Mammary epithelial cell (primary cell): ENCODE measurements at regions not wholly inside any gene's neighbourhood (a gene's known extent, or its start where the extent isn't known, plus 50 kb on each side); places are given as distances from the start of the nearest gene placed in this dataset.

Experiments
- EZH2 ChIP-seq: IDR thresholded peaks from 2 replicates; pipeline ENCODE4 v1.6.1; 2012; ENCODE audit warnings: low read length, inconsistent platforms, borderline replicate concordance
- TF ChIP-seq, protein P1 (sequence below), 2 donors: IDR thresholded peaks in 1 of 2; conservative IDR thresholded peaks in 1 of 2; 2 replicates each; pipeline ENCODE4 v1.5.1; 2011 to 2012; ENCODE audit warnings: inconsistent platforms in 2 of 2, low read length in 2 of 2, mild to moderate bottlenecking in 2 of 2, control low read depth in 1 of 2, low read depth in 1 of 2; ENCODE audit not compliant: insufficient read depth in 1 of 2; ENCODE audit errors: extremely low read depth in 1 of 2

DNA sequence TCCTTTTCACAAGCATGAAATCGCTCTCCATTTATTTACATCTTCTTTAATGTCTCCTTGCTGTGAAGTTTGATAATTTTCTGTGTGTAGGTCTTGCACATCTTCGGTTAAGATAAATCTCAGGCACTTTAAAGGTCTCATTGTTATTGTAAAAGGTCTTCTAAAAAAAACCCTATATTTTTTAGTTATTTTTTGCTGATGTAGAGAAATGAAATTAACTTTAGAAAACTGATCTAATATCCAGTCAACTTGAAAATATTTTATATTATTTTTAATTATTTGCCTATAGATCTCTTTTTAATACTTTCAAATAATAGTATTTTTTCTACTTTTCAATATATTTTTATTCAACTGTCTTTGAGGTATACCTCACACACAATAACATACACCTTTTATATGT lies 169.4 kb downstream of the INSIG2 start:
- TF ChIP-seq, protein P1, sequence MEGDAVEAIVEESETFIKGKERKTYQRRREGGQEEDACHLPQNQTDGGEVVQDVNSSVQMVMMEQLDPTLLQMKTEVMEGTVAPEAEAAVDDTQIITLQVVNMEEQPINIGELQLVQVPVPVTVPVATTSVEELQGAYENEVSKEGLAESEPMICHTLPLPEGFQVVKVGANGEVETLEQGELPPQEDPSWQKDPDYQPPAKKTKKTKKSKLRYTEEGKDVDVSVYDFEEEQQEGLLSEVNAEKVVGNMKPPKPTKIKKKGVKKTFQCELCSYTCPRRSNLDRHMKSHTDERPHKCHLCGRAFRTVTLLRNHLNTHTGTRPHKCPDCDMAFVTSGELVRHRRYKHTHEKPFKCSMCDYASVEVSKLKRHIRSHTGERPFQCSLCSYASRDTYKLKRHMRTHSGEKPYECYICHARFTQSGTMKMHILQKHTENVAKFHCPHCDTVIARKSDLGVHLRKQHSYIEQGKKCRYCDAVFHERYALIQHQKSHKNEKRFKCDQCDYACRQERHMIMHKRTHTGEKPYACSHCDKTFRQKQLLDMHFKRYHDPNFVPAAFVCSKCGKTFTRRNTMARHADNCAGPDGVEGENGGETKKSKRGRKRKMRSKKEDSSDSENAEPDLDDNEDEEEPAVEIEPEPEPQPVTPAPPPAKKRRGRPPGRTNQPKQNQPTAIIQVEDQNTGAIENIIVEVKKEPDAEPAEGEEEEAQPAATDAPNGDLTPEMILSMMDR (conservative IDR thresholded peaks at IDR 0.05 in 1 of 2, IDR thresholded peaks at IDR 0.05 in 1 of 2; ENCODE audit: extremely low read depth in 1 of 2, insufficient read depth in 1 of 2, low read depth in 1 of 2, low read length in 2 of 2), result no peak
- TF ChIP-seq EZH2, result no peak
